Activated CD4-positive, CD25-positive, alpha-beta regulatory T cell treated with anti-CD3 and anti-CD28 coated beads, Interleukin-2, amount 50 U/mL, for 72 hours (primary cell): ENCODE measurements at regions not wholly inside any gene's neighbourhood (a gene's known extent, or its start where the extent isn't known, plus 50 kb on each side); places are given as distances from the start of the nearest gene placed in this dataset.

Experiments
- DNase-seq: peaks from one replicate; pipeline ENCODE4 v3.0.0; 2021

- no peak for DNase-seq
Observed at GRCh38 chr10:42952931-42953683, 123.8 kb upstream of the RET start.

GRCh38 chr10:42953684-42954674 is 122.9 kb upstream of the RET start:
- DNase-seq: no peak

GRCh38 chr10:42954766-42955492 is 121.9 kb upstream of the RET start:
- DNase-seq: no peak

- no peak for DNase-seq
Observed at GRCh38 chr10:42955493-42955889, 121.4 kb upstream of the RET start.

- no peak for DNase-seq
Observed at GRCh38 chr10:42956045-42956444, 120.8 kb upstream of the RET start.

GRCh38 chr10:42958142-42958868 is 118.6 kb upstream of the RET start:
- DNase-seq: no peak

GRCh38 chr10:42959833-42960232 is 117.0 kb upstream of the RET start:
- no peak for DNase-seq

- DNase-seq: no peak
Observed at GRCh38 chr10:42960491-42960990, 116.3 kb upstream of the RET start.

GRCh38 chr10:42960991-42961795 is 115.7 kb upstream of the RET start:
- no peak for DNase-seq

- no peak for DNase-seq
Observed at GRCh38 chr10:42961796-42962109, 115.1 kb upstream of the RET start.

GRCh38 chr10:42962110-42962901 is 114.6 kb upstream of the RET start:
- no peak for DNase-seq

GRCh38 chr10:42962902-42963231 is 114.0 kb upstream of the RET start:
- DNase-seq: no peak

GRCh38 chr10:42963312-42963711 is 113.6 kb upstream of the RET start:
- no peak for DNase-seq

GRCh38 chr10:42969147-42969546 is 107.7 kb upstream of the RET start:
- DNase-seq: no peak

- DNase-seq: no peak
Observed at GRCh38 chr10:42969909-42970308, 107.0 kb upstream of the RET start.

GRCh38 chr10:42970451-42971250 is 106.2 kb upstream of the RET start:
- no peak for DNase-seq

GRCh38 chr10:42971251-42971599 is 105.6 kb upstream of the RET start:
- DNase-seq: no peak

- DNase-seq: no peak
Observed at GRCh38 chr10:42972946-42973345, 103.9 kb upstream of the RET start.

- peak; percentile 19 for DNase-seq
Observed at GRCh38 chr10:42973411-42973810, 103.5 kb upstream of the RET start.
